Endothelial cell of umbilical vein (primary cell): ENCODE measurements at regions not wholly inside any gene's neighbourhood (a gene's known extent, or its start where the extent isn't known, plus 50 kb on each side); places are given as distances from the start of the nearest gene placed in this dataset.

ENCODE experiments used
- POLR2AphosphoS5 ChIP-seq: IDR thresholded peaks from 2 replicates; pipeline ENCODE4 v1.6.1; 2012; ENCODE audit warnings: low read depth, mild to moderate bottlenecking, control low read depth, low read length, moderate library complexity; ENCODE audit not compliant: insufficient read depth
- TF ChIP-seq, protein P1 (sequence below), 2 donors: IDR thresholded peaks; 1 replicate in 1 of 2; 2 replicates in 1 of 2; pipeline ENCODE4 v1.5.1; 2011; ENCODE audit warnings: low read length in 2 of 2, mild to moderate bottlenecking in 2 of 2, moderate library complexity in 2 of 2, control low read depth in 1 of 2, inconsistent platforms in 1 of 2, low read depth in 1 of 2; ENCODE audit not compliant: insufficient read depth in 1 of 2; ENCODE audit errors: extremely low read depth in 1 of 2

- TF ChIP-seq POLR2AphosphoS5, result no peak
- TF ChIP-seq, protein P1, sequence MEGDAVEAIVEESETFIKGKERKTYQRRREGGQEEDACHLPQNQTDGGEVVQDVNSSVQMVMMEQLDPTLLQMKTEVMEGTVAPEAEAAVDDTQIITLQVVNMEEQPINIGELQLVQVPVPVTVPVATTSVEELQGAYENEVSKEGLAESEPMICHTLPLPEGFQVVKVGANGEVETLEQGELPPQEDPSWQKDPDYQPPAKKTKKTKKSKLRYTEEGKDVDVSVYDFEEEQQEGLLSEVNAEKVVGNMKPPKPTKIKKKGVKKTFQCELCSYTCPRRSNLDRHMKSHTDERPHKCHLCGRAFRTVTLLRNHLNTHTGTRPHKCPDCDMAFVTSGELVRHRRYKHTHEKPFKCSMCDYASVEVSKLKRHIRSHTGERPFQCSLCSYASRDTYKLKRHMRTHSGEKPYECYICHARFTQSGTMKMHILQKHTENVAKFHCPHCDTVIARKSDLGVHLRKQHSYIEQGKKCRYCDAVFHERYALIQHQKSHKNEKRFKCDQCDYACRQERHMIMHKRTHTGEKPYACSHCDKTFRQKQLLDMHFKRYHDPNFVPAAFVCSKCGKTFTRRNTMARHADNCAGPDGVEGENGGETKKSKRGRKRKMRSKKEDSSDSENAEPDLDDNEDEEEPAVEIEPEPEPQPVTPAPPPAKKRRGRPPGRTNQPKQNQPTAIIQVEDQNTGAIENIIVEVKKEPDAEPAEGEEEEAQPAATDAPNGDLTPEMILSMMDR (IDR thresholded peaks at IDR 0.05; ENCODE audit: extremely low read depth in 1 of 2, insufficient read depth in 1 of 2, low read depth in 1 of 2, low read length in 2 of 2), result no peak
Observed at GRCh38 chr11:110808248-110808647, 96.0 kb upstream of the ARHGAP20 start.
